ENCODE measurements at regions not wholly inside any gene's neighbourhood (a gene's known extent, or its start where the extent isn't known, plus 50 kb on each side); places are given as distances from the start of the nearest gene placed in this dataset.
"Not testable (repeated sequence)": the region's sequence is repeated elsewhere in the genome, so short reads cannot be mapped to it uniquely, and the experiment has no call there.

- TF ChIP-seq POLR2A, CTCF (IDR thresholded peaks at IDR 0.05): not testable (repeated sequence)
These were observed 78.8 kb upstream of the TRPC7 start for GRCh38 chr5:136444099-136444498.
